ENCODE measurements at regions not wholly inside any gene's neighbourhood (a gene's known extent, or its start where the extent isn't known, plus 50 kb on each side); places are given as distances from the start of the nearest gene placed in this dataset.

DNA sequence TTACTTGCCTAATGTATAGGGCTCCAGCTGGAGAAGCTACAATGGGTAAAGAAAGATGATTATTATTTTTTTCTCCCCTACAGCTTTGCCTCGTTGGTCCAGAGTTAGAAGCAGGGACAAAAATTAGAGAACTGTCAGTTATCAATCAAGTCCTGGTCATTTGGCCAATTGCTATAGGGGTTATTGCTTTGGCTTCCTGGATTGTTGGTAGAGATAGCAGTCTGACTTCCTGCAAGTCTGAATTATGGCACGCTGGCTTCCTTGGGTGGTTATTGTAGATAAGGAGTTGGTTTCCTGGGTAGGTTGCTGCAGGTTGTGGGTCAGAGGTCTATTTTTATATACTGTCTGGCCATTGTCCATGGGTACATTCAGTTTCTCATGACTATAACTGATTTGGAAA lies 84.7 kb upstream of the ELAC2 start:
- TF ChIP-seq ZNF23 (tag by site-specific recombination; IDR thresholded peaks at IDR 0.05; ENCODE audit: borderline replicate concordance) (no peak), SALL2 (tag by site-specific recombination; IDR thresholded peaks at IDR 0.05; ENCODE audit: borderline replicate concordance) (no peak), ZNF16 (tag by site-specific recombination; IDR thresholded peaks at IDR 0.05; ENCODE audit: low read depth) (no peak), IKZF3 (tag by site-specific recombination; IDR thresholded peaks at IDR 0.05) (no peak), ZNF571 (tag by site-specific recombination; IDR thresholded peaks at IDR 0.05) (no peak), ZNF707 (tag by site-specific recombination; IDR thresholded peaks at IDR 0.05) (no peak), ZEB2 (tag by site-specific recombination; IDR thresholded peaks at IDR 0.05) (no peak), PRDM1 (tag by site-specific recombination; IDR thresholded peaks at IDR 0.05) (no peak), SCRT1 (tag by site-specific recombination; IDR thresholded peaks at IDR 0.05; ENCODE audit: borderline replicate concordance) (no peak), ZNF544 (tag by site-specific recombination; IDR thresholded peaks at IDR 0.05) (no peak), ZNF624 (tag by site-specific recombination; IDR thresholded peaks at IDR 0.05) (no peak), ZSCAN23 (tag by site-specific recombination; IDR thresholded peaks at IDR 0.05) (no peak), MZF1 (tag by site-specific recombination; IDR thresholded peaks at IDR 0.05; ENCODE audit: borderline replicate concordance) (no peak), ZNF19 (tag by site-specific recombination; IDR thresholded peaks at IDR 0.05; ENCODE audit: low read depth) (no peak)
- TF ChIP-seq, protein P1, sequence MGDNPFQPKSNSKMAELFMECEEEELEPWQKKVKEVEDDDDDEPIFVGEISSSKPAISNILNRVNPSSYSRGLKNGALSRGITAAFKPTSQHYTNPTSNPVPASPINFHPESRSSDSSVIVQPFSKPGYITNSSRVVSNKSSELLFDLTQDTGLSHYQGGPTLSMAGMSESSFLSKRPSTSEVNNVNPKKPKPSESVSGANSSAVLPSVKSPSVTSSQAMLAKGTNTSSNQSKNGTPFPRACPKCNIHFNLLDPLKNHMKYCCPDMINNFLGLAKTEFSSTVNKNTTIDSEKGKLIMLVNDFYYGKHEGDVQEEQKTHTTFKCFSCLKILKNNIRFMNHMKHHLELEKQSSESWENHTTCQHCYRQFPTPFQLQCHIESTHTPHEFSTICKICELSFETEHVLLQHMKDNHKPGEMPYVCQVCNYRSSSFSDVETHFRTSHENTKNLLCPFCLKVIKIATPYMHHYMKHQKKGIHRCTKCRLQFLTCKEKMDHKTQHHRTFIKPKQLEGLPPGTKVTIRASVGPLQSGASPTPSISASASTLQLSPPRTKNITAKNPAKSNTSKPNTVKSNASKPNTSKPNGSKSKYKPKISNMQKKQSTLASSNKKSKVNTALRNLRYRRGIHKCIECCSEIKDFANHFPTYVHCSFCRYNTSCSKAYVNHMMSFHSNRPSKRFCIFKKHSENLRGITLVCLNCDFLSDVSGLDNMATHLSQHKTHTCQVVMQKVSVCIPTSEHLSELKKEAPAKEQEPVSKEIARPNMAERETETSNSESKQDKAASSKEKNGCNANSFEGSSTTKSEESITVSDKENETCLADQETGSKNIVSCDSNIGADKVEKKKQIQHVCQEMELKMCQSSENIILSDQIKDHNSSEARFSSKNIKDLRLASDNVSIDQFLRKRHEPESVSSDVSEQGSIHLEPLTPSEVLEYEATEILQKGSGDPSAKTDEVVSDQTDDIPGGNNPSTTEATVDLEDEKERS (tag by site-specific recombination; IDR thresholded peaks at IDR 0.05): no peak
- TF ChIP-seq, protein P2, sequence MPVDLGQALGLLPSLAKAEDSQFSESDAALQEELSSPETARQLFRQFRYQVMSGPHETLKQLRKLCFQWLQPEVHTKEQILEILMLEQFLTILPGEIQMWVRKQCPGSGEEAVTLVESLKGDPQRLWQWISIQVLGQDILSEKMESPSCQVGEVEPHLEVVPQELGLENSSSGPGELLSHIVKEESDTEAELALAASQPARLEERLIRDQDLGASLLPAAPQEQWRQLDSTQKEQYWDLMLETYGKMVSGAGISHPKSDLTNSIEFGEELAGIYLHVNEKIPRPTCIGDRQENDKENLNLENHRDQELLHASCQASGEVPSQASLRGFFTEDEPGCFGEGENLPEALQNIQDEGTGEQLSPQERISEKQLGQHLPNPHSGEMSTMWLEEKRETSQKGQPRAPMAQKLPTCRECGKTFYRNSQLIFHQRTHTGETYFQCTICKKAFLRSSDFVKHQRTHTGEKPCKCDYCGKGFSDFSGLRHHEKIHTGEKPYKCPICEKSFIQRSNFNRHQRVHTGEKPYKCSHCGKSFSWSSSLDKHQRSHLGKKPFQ (tag by site-specific recombination; IDR thresholded peaks at IDR 0.05): no peak
- TF ChIP-seq, protein P3, sequence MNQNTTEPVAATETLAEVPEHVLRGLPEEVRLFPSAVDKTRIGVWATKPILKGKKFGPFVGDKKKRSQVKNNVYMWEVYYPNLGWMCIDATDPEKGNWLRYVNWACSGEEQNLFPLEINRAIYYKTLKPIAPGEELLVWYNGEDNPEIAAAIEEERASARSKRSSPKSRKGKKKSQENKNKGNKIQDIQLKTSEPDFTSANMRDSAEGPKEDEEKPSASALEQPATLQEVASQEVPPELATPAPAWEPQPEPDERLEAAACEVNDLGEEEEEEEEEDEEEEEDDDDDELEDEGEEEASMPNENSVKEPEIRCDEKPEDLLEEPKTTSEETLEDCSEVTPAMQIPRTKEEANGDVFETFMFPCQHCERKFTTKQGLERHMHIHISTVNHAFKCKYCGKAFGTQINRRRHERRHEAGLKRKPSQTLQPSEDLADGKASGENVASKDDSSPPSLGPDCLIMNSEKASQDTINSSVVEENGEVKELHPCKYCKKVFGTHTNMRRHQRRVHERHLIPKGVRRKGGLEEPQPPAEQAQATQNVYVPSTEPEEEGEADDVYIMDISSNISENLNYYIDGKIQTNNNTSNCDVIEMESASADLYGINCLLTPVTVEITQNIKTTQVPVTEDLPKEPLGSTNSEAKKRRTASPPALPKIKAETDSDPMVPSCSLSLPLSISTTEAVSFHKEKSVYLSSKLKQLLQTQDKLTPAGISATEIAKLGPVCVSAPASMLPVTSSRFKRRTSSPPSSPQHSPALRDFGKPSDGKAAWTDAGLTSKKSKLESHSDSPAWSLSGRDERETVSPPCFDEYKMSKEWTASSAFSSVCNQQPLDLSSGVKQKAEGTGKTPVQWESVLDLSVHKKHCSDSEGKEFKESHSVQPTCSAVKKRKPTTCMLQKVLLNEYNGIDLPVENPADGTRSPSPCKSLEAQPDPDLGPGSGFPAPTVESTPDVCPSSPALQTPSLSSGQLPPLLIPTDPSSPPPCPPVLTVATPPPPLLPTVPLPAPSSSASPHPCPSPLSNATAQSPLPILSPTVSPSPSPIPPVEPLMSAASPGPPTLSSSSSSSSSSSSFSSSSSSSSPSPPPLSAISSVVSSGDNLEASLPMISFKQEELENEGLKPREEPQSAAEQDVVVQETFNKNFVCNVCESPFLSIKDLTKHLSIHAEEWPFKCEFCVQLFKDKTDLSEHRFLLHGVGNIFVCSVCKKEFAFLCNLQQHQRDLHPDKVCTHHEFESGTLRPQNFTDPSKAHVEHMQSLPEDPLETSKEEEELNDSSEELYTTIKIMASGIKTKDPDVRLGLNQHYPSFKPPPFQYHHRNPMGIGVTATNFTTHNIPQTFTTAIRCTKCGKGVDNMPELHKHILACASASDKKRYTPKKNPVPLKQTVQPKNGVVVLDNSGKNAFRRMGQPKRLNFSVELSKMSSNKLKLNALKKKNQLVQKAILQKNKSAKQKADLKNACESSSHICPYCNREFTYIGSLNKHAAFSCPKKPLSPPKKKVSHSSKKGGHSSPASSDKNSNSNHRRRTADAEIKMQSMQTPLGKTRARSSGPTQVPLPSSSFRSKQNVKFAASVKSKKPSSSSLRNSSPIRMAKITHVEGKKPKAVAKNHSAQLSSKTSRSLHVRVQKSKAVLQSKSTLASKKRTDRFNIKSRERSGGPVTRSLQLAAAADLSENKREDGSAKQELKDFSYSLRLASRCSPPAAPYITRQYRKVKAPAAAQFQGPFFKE (tag by site-specific recombination; IDR thresholded peaks at IDR 0.05; ENCODE audit: borderline replicate concordance): no peak
- TF ChIP-seq, protein P4, sequence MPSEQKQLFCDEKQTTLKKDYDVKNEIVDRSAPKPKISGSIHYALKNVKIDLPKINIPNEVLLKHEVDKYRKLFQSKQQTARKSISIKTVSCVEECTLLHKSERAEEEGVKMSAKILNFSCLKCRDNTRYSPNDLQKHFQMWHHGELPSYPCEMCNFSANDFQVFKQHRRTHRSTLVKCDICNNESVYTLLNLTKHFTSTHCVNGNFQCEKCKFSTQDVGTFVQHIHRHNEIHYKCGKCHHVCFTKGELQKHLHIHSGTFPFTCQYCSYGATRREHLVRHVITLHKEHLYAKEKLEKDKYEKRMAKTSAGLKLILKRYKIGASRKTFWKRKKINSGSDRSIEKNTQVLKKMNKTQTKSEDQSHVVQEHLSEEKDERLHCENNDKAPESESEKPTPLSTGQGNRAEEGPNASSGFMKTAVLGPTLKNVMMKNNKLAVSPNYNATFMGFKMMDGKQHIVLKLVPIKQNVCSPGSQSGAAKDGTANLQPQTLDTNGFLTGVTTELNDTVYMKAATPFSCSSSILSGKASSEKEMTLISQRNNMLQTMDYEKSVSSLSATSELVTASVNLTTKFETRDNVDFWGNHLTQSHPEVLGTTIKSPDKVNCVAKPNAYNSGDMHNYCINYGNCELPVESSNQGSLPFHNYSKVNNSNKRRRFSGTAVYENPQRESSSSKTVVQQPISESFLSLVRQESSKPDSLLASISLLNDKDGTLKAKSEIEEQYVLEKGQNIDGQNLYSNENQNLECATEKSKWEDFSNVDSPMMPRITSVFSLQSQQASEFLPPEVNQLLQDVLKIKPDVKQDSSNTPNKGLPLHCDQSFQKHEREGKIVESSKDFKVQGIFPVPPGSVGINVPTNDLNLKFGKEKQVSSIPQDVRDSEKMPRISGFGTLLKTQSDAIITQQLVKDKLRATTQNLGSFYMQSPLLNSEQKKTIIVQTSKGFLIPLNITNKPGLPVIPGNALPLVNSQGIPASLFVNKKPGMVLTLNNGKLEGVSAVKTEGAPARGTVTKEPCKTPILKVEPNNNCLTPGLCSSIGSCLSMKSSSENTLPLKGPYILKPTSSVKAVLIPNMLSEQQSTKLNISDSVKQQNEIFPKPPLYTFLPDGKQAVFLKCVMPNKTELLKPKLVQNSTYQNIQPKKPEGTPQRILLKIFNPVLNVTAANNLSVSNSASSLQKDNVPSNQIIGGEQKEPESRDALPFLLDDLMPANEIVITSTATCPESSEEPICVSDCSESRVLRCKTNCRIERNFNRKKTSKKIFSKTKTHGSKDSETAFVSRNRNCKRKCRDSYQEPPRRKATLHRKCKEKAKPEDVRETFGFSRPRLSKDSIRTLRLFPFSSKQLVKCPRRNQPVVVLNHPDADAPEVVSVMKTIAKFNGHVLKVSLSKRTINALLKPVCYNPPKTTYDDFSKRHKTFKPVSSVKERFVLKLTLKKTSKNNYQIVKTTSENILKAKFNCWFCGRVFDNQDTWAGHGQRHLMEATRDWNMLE (tag by site-specific recombination; conservative IDR thresholded peaks at IDR 0.05; ENCODE audit: low read depth): no peak
- H3K9me3 ChIP-seq (ENCODE audit: control insufficient read depth, insufficient read depth, low read depth, low read length): no peaks in the 10 kb centered on the region
- ChIA-PET CTCF (interaction anchor here (2.3 to 2.8 kb wide), 2 partner anchors 13 to 72 kb away, joined by 8 to 11 read pairs; no protein-coding TSS in a partner anchor), POLR2A (no interaction called here)
- H3K4me3 ChIP-seq (ENCODE audit: low read depth, low read length): no peak overlapping the region
- H3K36me3 ChIP-seq (ENCODE audit: control insufficient read depth in 2 of 2, insufficient read depth in 1 of 2, low read length in 2 of 2): no peaks in the 10 kb centered on the region
- no peaks in the 10 kb centered on the region for H3K4me1 ChIP-seq (ENCODE audit: control insufficient read depth, insufficient read depth, low read length)
- no peak overlapping the region for H3K27ac ChIP-seq (ENCODE audit: extremely low read depth, low read depth, low read length)
